OCI-LY3 (cell line): ENCODE measurements at regions not wholly inside any gene's neighbourhood (a gene's known extent, or its start where the extent isn't known, plus 50 kb on each side); places are given as distances from the start of the nearest gene placed in this dataset.

Experiments used
- EZH2phosphoT487 ChIP-seq: fragments of 200-600 bp; shearing (Covaris generic); IDR thresholded peaks from 2 replicates; pipeline ENCODE4 v1.6.1; 2018; ENCODE audit warnings: antibody characterized with exemption, mixed run types, low read depth
- TF ChIP-seq, protein P1 (sequence below): fragments of 200-600, 300-600 bp; sonication (generic); IDR thresholded peaks from 2 replicates; pipeline ENCODE4 v1.5.1; 2014; ENCODE audit warnings: antibody characterized with exemption, low read length, low read depth

- TF ChIP-seq, protein P1, sequence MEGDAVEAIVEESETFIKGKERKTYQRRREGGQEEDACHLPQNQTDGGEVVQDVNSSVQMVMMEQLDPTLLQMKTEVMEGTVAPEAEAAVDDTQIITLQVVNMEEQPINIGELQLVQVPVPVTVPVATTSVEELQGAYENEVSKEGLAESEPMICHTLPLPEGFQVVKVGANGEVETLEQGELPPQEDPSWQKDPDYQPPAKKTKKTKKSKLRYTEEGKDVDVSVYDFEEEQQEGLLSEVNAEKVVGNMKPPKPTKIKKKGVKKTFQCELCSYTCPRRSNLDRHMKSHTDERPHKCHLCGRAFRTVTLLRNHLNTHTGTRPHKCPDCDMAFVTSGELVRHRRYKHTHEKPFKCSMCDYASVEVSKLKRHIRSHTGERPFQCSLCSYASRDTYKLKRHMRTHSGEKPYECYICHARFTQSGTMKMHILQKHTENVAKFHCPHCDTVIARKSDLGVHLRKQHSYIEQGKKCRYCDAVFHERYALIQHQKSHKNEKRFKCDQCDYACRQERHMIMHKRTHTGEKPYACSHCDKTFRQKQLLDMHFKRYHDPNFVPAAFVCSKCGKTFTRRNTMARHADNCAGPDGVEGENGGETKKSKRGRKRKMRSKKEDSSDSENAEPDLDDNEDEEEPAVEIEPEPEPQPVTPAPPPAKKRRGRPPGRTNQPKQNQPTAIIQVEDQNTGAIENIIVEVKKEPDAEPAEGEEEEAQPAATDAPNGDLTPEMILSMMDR: no peak
- no peak for TF ChIP-seq EZH2phosphoT487
These were observed 523.9 kb upstream of the CNTN3 start for GRCh38 chr3:75138345-75138744.
